ENCODE measurements at regions not wholly inside any gene's neighbourhood (a gene's known extent, or its start where the extent isn't known, plus 50 kb on each side); places are given as distances from the start of the nearest gene placed in this dataset.

DNA sequence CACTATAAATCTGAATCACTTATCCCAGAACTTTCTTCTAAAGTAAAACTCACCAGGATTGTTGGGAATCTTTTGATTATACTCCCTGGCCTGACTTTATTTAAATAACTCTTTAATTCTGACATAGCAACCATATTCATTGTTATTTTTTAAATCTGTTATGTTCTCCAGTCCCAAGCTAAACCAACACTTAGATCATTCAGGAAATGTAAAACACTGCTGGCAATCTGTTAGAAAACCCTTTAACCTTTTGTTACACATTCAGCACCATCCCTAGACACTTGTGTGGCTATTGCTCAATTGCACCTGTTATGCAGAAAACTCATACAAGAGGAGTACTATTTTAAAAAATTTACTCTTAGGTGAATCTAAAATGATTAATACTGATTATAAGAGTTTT, 101.8 kb upstream of the NHSL1 start:
- DNase-seq = no peak
- Histone ChIP-seq H3K36me3 (no peaks in the 10 kb centered on the region), H3K9me3 (no peaks in the 10 kb centered on the region), H3K27me3 (no peaks in the 10 kb centered on the region), H3K4me3 (no peak overlapping the region), H3K4me1 (no peaks in the 10 kb centered on the region), H3K27ac (no peak overlapping the region)
- ATAC-seq = no peak
- no peak for TF ChIP-seq POLR2A (IDR thresholded peaks at IDR 0.05)
- intact Hi-C loops (cut with DNase I; ENCODE audit: low total_unique reads) (no loop called here), in situ Hi-C loops (cut with MboI; ENCODE audit: low sequenced_read_pairs in 4 of 4) (no loop called here)

DNA sequence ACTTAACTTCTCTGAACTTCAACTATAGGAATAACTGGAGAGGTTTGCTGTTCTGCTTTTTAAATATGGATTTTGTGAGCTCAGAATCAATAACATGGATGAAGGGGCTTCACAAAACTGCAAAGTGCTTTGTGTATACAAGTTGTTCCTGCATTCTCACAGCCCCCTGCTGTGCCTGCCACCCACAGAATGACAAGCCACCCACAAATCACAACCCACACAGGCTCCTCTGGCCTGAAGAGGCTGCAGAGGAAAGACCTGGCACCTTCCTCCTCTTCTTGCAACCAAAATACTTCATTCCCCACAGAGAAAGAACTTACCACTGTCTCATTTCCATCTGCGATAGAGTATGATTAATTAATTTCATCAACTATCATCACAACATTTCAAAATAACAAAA, 106.7 kb upstream of the NHSL1 start:
- Histone ChIP-seq H3K4me1 (no peaks in the 10 kb centered on the region), H3K4me3 (no peak overlapping the region), H3K36me3 (no peaks in the 10 kb centered on the region), H3K9me3 (no peaks in the 10 kb centered on the region), H3K27ac (no peak overlapping the region), H3K27me3 (no peaks in the 10 kb centered on the region)
- TF ChIP-seq CTCF (IDR thresholded peaks at IDR 0.05 in 4 of 5, conservative IDR thresholded peaks at IDR 0.05 in 1 of 5) (no peak), POLR2A (IDR thresholded peaks at IDR 0.05) (no peak)
- ATAC-seq = no peak
- intact Hi-C loops (cut with DNase I; ENCODE audit: low total_unique reads) (no loop called here), in situ Hi-C loops (cut with MboI; ENCODE audit: low sequenced_read_pairs in 4 of 4) (no loop called here)
- no peak for DNase-seq

DNA sequence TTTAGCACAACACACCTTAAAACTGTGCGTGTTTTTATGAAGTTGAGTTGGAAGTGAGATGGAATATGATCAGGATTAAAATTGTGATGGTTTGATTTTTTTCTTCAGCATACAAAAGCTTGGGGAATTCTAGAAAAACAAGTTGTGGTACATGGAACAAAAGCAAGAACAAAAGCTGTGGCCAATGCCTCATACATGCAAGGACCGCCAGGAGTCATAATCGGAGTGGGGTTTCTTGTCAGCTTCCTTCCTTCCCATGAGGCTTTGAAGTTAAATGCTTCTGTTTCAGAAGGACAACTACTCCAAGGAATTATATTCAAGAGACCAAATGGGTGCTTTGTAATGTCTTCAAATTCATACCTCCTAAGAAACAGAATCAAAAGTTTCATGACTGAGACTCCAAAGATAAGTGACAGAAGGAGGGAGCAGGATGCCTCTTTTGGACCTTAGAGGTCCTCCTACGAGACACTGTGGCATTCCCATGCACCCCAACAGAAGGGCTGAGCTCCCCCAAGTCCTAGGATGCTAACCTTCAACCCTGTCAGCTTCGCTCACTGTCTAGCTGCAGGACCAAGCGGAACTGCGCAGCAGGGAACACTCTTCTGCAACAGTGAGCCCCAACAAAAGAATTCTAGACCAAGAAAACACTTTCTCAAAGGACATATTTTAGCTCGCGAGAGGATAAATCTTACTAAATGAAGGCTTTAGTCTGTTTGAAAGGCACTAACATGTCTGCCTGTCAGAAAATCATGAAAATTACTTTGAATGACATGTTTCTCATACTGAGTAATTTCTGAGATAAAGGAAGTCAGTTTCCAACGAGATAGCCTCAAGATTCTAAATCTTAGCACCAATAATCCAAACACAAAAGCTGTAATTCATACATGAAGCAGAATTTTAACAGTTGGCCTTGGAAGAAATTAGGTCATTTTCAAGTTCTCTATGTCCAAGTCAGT, 108.5 kb upstream of the NHSL1 start:
- intact Hi-C loops (cut with DNase I; ENCODE audit: low total_unique reads) = no loop called here
- Histone ChIP-seq H3K36me3 (no peaks in the 10 kb centered on the region), H3K9me3 (no peaks in the 10 kb centered on the region), H3K4me1 (no peaks in the 10 kb centered on the region), H3K27me3 (no peaks in the 10 kb centered on the region), H3K4me3 (no peak overlapping the region), H3K27ac (no peak overlapping the region)
- DNase-seq = no peak
- no peak for ATAC-seq
- no peak for TF ChIP-seq CTCF (IDR thresholded peaks at IDR 0.05 in 4 of 5, conservative IDR thresholded peaks at IDR 0.05 in 1 of 5)
- TF ChIP-seq POLR2A (IDR thresholded peaks at IDR 0.05) = no peak
- in situ Hi-C loops (cut with MboI; ENCODE audit: low sequenced_read_pairs in 4 of 4) = no loop called here

DNA sequence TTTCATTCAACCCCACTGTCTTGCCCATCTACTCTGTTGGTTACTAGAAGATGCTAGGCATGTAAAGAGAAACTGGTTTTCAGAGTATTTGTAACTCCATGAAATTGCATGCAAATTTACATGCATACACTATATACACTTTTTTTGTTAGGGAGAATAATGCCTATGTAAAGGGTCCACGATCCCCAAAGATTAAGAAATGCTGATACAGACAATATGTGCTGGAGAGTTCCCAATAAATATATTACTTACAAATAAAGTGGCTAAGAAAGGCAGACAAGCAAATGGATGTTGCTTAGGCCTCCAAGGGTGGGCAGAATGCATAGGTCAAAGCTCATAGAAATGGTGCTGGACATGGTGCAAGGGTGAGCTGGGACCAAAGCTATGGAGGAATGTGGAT, 109.6 kb upstream of the NHSL1 start:
- in situ Hi-C loops (cut with MboI; ENCODE audit: low sequenced_read_pairs in 4 of 4) = no loop called here
- Histone ChIP-seq H3K9me3 (no peaks in the 10 kb centered on the region), H3K4me1 (no peaks in the 10 kb centered on the region), H3K27ac (no peak overlapping the region), H3K27me3 (no peaks in the 10 kb centered on the region), H3K4me3 (no peak overlapping the region), H3K36me3 (no peaks in the 10 kb centered on the region)
- intact Hi-C loops (cut with DNase I; ENCODE audit: low total_unique reads) = no loop called here
- DNase-seq (no peak), ATAC-seq (no peak)
- TF ChIP-seq CTCF (IDR thresholded peaks at IDR 0.05 in 4 of 5, conservative IDR thresholded peaks at IDR 0.05 in 1 of 5) = no peak
- TF ChIP-seq POLR2A (IDR thresholded peaks at IDR 0.05) = no peak

GRCh38 chr6:138609801-138610430, 110.6 kb upstream of the NHSL1 start:
- no peak overlapping the region for H3K27ac ChIP-seq
- in situ Hi-C loops (cut with MboI; ENCODE audit: low sequenced_read_pairs in 4 of 4) (no loop called here), intact Hi-C loops (cut with DNase I; ENCODE audit: low total_unique reads) (no loop called here)
- no peaks in the 10 kb centered on the region for H3K27me3 ChIP-seq
- H3K4me1 ChIP-seq = no peaks in the 10 kb centered on the region
- TF ChIP-seq CTCF (IDR thresholded peaks at IDR 0.05 in 4 of 5, conservative IDR thresholded peaks at IDR 0.05 in 1 of 5) (no peak), POLR2A (IDR thresholded peaks at IDR 0.05) (no peak)
- no peaks in the 10 kb centered on the region for H3K9me3 ChIP-seq
- H3K36me3 ChIP-seq = no peaks in the 10 kb centered on the region
- ATAC-seq (no peak), DNase-seq (no peak)
- H3K4me3 ChIP-seq = no peak overlapping the region
